ENCODE measurements at regions not wholly inside any gene's neighbourhood (a gene's known extent, or its start where the extent isn't known, plus 50 kb on each side); places are given as distances from the start of the nearest gene placed in this dataset.

DNA sequence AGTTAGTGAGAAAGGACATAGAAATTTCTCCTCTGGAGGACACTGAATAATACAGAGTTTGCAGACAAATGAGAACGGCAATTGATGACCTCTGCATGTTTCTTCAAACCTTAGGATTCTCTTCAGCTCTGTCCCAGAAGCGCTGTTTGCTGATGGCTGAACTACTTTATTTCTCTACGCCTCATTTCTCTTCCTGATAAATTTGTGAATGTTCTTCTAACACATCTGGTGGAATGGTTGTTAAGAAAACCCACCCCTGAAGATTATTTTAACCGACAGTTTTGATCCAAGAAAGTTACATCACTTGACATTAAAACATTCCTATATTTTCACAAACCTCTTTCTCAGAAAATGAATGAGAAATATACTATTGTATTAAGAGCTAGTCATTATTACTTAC is 1150.6 kb downstream of the DTWD2 start:
- no peak overlapping the region for H3K4me3 ChIP-seq (ENCODE audit: low read length)
- no peaks in the 10 kb centered on the region for H3F3A ChIP-seq (ENCODE audit: insufficient read depth, low read length, poor library complexity, severe bottlenecking)
- no peaks in the 10 kb centered on the region for H3K27me3 ChIP-seq (ENCODE audit: insufficient read depth, low read depth, low read length)
- H3K36me3 ChIP-seq (ENCODE audit: insufficient read depth, low read length), result no peaks in the 10 kb centered on the region
- H3K4me2 ChIP-seq (ENCODE audit: low read length), result no peak overlapping the region
- H3K9me2 ChIP-seq (ENCODE audit: insufficient read depth, low read length), result no peaks in the 10 kb centered on the region
- H3K79me2 ChIP-seq (replicated peaks; ENCODE audit: insufficient read depth, low read length), result no peaks in the 10 kb centered on the region
- H3K9me3 ChIP-seq (ENCODE audit: low read length), result no peaks in the 10 kb centered on the region
- H3K9ac ChIP-seq (ENCODE audit: low read length), result no peak overlapping the region
- no peaks in the 10 kb centered on the region for H4K20me1 ChIP-seq (ENCODE audit: insufficient read depth)
- TF ChIP-seq MXI1 (conservative IDR thresholded peaks at IDR 0.05; ENCODE audit: poor library complexity, severe bottlenecking) (no peak), TAF1 (IDR thresholded peaks at IDR 0.05; ENCODE audit: low read depth) (no peak), EZH2 (IDR thresholded peaks at IDR 0.05; ENCODE audit: borderline replicate concordance, insufficient read depth, low read length, poor library complexity, severe bottlenecking) (no peak), EP300 (conservative IDR thresholded peaks at IDR 0.05; ENCODE audit: poor library complexity, severe bottlenecking) (no peak), RAD21 (conservative IDR thresholded peaks at IDR 0.05) (no peak), POLR2AphosphoS5 (IDR thresholded peaks at IDR 0.05) (no peak), SMC3 (conservative IDR thresholded peaks at IDR 0.05; ENCODE audit: poor library complexity) (no peak)
- TF ChIP-seq, protein P1, sequence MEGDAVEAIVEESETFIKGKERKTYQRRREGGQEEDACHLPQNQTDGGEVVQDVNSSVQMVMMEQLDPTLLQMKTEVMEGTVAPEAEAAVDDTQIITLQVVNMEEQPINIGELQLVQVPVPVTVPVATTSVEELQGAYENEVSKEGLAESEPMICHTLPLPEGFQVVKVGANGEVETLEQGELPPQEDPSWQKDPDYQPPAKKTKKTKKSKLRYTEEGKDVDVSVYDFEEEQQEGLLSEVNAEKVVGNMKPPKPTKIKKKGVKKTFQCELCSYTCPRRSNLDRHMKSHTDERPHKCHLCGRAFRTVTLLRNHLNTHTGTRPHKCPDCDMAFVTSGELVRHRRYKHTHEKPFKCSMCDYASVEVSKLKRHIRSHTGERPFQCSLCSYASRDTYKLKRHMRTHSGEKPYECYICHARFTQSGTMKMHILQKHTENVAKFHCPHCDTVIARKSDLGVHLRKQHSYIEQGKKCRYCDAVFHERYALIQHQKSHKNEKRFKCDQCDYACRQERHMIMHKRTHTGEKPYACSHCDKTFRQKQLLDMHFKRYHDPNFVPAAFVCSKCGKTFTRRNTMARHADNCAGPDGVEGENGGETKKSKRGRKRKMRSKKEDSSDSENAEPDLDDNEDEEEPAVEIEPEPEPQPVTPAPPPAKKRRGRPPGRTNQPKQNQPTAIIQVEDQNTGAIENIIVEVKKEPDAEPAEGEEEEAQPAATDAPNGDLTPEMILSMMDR (IDR thresholded peaks at IDR 0.05; ENCODE audit: poor library complexity, severe bottlenecking), result no peak
- TF ChIP-seq, protein P2, sequence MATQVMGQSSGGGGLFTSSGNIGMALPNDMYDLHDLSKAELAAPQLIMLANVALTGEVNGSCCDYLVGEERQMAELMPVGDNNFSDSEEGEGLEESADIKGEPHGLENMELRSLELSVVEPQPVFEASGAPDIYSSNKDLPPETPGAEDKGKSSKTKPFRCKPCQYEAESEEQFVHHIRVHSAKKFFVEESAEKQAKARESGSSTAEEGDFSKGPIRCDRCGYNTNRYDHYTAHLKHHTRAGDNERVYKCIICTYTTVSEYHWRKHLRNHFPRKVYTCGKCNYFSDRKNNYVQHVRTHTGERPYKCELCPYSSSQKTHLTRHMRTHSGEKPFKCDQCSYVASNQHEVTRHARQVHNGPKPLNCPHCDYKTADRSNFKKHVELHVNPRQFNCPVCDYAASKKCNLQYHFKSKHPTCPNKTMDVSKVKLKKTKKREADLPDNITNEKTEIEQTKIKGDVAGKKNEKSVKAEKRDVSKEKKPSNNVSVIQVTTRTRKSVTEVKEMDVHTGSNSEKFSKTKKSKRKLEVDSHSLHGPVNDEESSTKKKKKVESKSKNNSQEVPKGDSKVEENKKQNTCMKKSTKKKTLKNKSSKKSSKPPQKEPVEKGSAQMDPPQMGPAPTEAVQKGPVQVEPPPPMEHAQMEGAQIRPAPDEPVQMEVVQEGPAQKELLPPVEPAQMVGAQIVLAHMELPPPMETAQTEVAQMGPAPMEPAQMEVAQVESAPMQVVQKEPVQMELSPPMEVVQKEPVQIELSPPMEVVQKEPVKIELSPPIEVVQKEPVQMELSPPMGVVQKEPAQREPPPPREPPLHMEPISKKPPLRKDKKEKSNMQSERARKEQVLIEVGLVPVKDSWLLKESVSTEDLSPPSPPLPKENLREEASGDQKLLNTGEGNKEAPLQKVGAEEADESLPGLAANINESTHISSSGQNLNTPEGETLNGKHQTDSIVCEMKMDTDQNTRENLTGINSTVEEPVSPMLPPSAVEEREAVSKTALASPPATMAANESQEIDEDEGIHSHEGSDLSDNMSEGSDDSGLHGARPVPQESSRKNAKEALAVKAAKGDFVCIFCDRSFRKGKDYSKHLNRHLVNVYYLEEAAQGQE (IDR thresholded peaks at IDR 0.05; ENCODE audit: borderline replicate concordance), result no peak
- no peak overlapping the region for H3K27ac ChIP-seq (ENCODE audit: low read length)
- no peak overlapping the region for H2AFZ ChIP-seq (ENCODE audit: low read depth, low read length)

DNA sequence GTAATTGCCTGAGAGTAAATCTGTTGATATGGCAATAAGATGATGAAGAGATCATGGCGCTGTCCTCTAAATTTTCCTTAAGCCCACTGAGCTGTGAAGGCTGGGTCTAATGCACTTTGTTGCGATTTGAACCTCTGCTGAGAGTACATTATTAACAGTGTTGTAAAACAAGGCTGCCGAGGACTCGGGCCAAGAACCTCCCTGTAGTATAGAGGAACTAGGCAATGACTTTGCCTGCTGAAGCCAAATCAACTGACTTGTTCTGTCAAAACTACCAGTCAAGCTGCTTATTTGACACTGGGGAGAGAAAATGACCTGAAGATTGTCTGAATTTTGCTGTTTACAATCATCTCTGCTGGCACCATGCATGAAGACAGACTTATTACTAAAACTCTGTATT is 1154.7 kb downstream of the DTWD2 start:
- H3K36me3 ChIP-seq (ENCODE audit: insufficient read depth, low read length), result no peaks in the 10 kb centered on the region
- H3K9me2 ChIP-seq (ENCODE audit: insufficient read depth, low read length), result no peaks in the 10 kb centered on the region
- no peaks in the 10 kb centered on the region for H3F3A ChIP-seq (ENCODE audit: insufficient read depth, low read length, poor library complexity, severe bottlenecking)
- H3K9me3 ChIP-seq (ENCODE audit: low read length), result no peaks in the 10 kb centered on the region
- TF ChIP-seq, protein P2 (IDR thresholded peaks at IDR 0.05; ENCODE audit: borderline replicate concordance), result no peak
- TF ChIP-seq POLR2AphosphoS5 (IDR thresholded peaks at IDR 0.05), result no peak
- H3K4me3 ChIP-seq (ENCODE audit: low read length), result no peak overlapping the region
- H3K9ac ChIP-seq (ENCODE audit: low read length), result no peak overlapping the region
- H3K79me2 ChIP-seq (replicated peaks; ENCODE audit: insufficient read depth, low read length), result no peaks in the 10 kb centered on the region
- no peaks in the 10 kb centered on the region for H3K27me3 ChIP-seq (ENCODE audit: insufficient read depth, low read depth, low read length)
- H3K27ac ChIP-seq (ENCODE audit: low read length), result no peak overlapping the region
- no peak overlapping the region for H2AFZ ChIP-seq (ENCODE audit: low read depth, low read length)
- H3K4me2 ChIP-seq (ENCODE audit: low read length), result no peak overlapping the region
- H4K20me1 ChIP-seq (ENCODE audit: insufficient read depth), result no peaks in the 10 kb centered on the region
